Activated T-cell treated with anti-CD3 and anti-CD28 coated beads for 4 hours (primary cell): ENCODE measurements at regions not wholly inside any gene's neighbourhood (a gene's known extent, or its start where the extent isn't known, plus 50 kb on each side); places are given as distances from the start of the nearest gene placed in this dataset.
"Not testable (repeated sequence)": the region's sequence is repeated elsewhere in the genome, so short reads cannot be mapped to it uniquely, and the experiment has no call there.

ENCODE experiments used
- DNase-seq: peaks from one replicate; pipeline ENCODE4 v3.0.0-alpha.2; 2020

- DNase-seq = no peak
Observed at GRCh38 chr1:30165116-30165515, 558.3 kb downstream of the MATN1 start.

DNA sequence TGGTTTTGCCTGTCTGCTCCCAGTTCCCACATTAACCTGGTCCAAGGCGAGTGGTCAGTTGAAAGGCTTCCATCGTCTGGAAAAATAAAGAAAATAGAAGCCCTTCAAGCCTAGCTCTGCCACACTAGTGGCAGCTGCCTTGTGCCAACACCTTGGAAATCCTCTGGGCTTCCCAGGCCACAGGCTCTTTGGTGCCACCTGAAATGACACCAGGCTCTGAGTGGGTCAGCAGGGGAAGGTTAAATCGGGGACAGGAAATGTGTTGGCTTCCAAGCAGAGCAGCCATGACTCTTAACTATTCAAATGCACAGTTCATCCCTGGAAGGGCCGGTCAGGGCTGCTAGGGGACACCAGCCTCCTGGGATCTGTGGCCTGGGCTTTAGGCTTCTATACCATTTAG is 558.7 kb downstream of the MATN1 start:
- no peak for DNase-seq

GRCh38 chr1:30162565-30162964 is 560.8 kb downstream of the MATN1 start:
- no peak for DNase-seq

GRCh38 chr1:30161953-30162352 is 561.4 kb downstream of the MATN1 start:
- DNase-seq = no peak

GRCh38 chr1:30160999-30161689 is 562.2 kb downstream of the MATN1 start:
- DNase-seq = no peak

DNA sequence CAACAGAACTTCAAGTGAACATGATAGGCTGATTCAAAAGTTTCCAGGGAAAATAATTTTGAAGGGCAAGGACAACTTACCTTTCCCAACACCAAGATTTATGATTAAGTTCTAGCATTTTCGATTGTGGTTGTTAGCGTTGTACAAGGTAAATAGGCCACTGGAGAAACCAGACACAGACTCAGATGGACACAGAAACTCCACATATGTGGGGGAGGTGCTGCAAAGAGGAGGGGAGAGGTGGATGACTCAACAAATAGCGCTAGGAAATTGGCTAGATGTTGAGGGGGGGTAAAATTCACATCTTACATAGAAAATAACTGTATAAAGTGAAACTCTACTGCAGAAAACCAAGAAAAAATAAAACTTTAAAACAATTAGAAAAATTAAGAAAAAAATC is 564.4 kb downstream of the MATN1 start:
- no peak for DNase-seq

DNA sequence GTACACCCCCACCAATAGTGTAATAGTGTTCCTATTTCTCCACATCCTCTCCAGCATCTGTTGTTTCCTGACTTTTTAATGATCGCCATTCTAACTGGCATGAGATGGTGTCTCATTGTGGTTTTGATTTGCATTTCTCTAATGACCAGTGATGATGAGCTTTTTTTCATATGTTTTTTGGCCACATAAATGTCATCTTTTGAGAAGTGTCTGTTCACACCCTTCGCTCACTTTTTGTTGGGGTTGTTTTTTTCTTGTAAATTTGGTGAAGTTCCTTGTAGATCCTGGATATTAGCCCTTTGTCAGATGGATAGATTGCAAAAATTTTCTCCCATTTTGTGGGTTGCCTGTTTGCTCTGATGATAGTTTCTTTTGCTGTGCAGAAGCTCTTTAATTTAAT is 567.7 kb downstream of the MATN1 start:
- not testable (repeated sequence) for DNase-seq

GRCh38 chr1:30155253-30155652 is 568.1 kb downstream of the MATN1 start:
- DNase-seq = not testable (repeated sequence)

- DNase-seq = no peak
Observed at GRCh38 chr1:30153743-30154449, 569.5 kb downstream of the MATN1 start.

GRCh38 chr1:30151826-30152225 is 571.6 kb downstream of the MATN1 start:
- DNase-seq = no peak

- DNase-seq = no peak
Observed at GRCh38 chr1:30151119-30151518, 572.3 kb downstream of the MATN1 start.

DNA sequence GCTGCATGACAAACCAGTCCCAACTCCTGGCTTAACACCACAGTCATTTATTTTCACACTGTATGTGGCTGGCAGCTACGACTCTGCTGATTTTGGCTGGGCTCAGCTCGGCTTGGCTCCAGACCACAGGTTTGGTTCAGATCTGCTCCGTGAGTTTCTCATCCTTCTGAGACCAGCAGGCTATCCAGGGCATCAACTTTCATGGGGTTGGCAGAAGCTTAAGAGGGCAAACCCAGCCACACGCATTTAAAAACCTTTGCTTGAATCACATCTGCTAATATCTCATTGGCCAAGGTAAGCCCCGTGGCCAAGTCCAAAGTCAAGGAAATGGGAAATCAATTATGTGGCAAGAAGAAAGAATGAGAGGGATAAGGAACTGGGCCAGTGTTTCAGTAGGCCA is 574.2 kb downstream of the MATN1 start:
- no peak for DNase-seq

DNA sequence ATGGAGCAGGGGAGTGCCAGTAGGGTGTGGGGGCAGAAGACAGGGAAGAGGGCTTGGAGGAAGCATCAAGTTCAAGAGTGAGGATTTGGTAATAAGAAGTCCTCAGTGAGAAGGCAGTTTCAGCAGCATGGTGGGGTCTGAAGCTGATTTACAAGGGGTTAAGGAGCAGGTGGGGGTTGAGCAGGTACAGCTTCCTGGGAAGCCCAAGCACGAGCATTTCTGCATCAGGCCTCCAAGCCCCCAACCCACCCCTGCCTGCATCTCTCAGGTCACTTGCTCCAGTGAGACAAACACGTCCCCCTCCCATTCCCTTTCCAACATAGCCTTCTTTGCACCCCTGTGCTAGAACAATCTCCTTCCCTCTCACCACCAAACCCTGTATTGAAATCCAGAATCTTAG is 574.7 kb downstream of the MATN1 start:
- DNase-seq = no peak

GRCh38 chr1:30147188-30147587 is 576.2 kb downstream of the MATN1 start:
- no peak for DNase-seq

DNA sequence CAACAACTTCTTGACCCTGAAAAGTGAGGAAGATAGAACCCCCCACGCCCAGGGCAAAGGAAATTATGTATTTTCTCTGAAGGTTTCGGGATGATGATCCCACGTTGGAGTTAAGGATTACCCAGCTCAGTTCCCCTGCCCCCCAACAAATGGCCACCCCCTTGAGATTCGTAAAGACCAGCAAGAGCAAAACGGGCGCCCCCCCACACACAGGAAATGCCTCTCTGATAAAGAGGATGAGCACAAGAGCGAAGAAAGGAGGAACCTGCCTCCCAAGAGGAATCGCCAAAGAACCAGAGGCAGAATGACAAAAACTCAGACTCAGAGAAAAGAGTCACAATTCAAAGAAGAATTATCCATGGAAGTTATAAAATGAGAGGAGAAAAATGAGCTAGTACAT is 576.9 kb downstream of the MATN1 start:
- DNase-seq = no peak

GRCh38 chr1:30145723-30146303 is 577.6 kb downstream of the MATN1 start:
- no peak for DNase-seq

GRCh38 chr1:30144831-30145230 is 578.6 kb downstream of the MATN1 start:
- DNase-seq = no peak

DNA sequence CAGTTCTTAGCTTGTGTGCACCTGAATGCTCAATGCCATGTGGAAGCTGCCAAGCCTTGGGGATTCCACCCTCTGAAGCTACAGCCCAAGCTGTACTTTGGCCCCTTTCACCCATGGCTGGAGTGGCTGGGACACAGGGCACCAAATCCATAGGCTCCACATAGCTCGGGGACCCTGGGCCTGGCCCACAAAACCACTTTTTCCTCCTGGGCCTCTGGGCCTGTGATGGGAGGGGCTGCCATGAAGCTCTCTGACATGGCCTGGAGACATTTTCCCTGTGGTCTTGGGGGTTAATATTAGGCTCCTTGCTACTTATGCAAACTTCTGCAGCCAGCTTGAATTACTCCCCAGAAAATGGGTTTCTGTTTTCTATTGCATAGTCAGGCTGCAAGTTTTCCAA is 579.9 kb downstream of the MATN1 start:
- no peak for DNase-seq

DNA sequence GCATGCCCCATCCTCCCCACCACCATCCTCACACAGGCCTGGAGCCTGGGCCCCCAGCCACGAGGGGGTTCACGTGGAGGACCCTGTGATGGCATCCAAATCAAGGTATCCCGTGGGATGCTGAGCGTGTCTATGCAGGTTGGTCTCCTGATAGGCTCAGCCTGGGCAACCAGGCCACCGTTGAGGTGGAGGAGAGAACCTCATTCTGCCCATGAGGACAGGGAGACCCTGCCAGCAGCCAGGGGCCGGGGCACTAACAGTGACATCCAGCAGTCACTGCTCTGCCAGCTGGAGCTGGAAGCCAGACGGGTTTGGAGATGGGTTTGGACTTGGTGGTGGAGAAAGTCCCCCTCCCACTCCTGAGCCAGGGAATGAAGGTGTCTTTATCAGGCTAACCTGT is 582.8 kb downstream of the MATN1 start:
- no peak for DNase-seq

DNA sequence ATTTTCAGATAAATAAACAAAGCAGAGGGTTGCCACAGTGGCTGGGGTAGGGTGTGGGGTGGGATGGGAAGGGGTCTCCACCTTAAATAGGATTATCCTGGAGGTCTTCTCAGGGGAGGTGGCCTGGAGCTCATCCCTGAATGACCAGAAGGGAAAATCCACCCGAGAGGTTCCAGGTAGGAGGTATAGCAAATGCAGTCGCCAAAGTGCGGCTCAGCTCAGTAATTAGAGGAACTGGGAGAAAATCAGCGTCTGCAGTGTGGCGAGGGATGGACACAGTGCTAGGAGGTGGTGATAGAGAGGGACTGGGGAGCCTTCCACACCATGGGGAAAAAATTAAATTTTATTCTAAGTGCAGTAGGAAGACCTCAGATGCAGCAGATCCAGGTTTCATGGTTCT is 584.5 kb downstream of the MATN1 start:
- no peak for DNase-seq

GRCh38 chr1:30137001-30137400 is 586.4 kb downstream of the MATN1 start:
- no peak for DNase-seq

- no peak for DNase-seq
Observed at GRCh38 chr1:30135698-30136097, 587.7 kb downstream of the MATN1 start.

DNA sequence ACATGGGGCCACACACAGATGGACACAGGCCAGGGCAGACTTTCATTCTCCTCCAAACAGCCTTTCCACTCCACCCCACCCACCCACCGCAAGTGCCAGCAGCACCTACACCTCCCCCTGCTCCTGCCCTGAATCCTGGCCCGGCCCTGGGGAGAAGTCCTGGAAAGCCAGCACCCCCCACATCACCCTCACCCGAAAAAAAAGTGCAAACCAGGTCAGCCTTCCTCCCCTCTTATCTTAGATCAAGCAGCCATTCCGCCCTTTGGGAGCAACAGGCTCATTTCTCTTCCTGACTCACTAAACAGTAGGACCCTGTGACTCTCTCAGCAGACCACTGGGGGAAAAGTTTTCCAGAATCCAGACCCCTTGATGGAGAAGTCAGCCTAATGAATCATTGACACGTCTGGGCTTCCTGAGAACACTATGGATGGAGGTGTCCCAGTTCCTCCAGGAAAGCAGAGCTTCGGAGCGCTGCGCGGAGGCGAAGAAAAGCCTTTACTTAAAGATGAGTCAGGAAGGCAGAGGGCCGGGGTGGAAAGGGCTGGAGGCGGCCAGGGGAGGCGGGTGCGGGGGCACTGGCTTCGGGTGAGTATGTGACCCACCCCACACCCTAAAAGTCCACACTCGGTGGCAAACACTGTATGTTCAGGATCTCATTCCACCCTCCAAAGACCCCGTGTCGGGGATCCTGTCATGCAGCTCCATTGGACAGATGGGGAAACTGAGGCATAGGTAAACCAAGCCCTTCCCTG is 588.7 kb downstream of the MATN1 start:
- DNase-seq = no peak
